ENCODE measurements at regions not wholly inside any gene's neighbourhood (a gene's known extent, or its start where the extent isn't known, plus 50 kb on each side); places are given as distances from the start of the nearest gene placed in this dataset.

DNA sequence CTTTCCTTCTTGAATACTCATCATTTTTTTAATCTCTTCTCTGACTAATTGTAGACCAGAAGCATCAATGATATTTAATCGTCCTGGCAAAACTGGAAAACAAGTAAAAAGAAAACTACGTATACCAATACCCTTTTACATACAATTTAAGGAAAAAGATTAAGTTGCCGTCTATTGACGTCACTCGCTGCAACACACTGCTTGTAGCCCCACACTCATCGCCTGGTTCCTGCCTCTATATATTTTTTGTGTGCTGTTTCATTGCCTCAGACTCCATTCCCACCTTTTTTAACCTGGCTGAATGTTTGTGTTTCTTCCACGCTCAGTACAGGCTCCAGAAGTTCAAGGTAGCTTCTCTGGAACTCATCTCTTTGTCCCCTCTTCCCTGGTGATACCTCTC, 536.2 kb downstream of the METTL4 start:
- TF ChIP-seq, protein P1, sequence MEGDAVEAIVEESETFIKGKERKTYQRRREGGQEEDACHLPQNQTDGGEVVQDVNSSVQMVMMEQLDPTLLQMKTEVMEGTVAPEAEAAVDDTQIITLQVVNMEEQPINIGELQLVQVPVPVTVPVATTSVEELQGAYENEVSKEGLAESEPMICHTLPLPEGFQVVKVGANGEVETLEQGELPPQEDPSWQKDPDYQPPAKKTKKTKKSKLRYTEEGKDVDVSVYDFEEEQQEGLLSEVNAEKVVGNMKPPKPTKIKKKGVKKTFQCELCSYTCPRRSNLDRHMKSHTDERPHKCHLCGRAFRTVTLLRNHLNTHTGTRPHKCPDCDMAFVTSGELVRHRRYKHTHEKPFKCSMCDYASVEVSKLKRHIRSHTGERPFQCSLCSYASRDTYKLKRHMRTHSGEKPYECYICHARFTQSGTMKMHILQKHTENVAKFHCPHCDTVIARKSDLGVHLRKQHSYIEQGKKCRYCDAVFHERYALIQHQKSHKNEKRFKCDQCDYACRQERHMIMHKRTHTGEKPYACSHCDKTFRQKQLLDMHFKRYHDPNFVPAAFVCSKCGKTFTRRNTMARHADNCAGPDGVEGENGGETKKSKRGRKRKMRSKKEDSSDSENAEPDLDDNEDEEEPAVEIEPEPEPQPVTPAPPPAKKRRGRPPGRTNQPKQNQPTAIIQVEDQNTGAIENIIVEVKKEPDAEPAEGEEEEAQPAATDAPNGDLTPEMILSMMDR (IDR thresholded peaks at IDR 0.05), result no peak
- no peak for TF ChIP-seq ZFX (IDR thresholded peaks at IDR 0.05; ENCODE audit: borderline replicate concordance)

All from 22Rv1 (cell line).